HG03045 (cell line): ENCODE measurements at regions not wholly inside any gene's neighbourhood (a gene's known extent, or its start where the extent isn't known, plus 50 kb on each side); places are given as distances from the start of the nearest gene placed in this dataset.

Source experiments
- ATAC-seq: cut with Tn5 transposase; IDR thresholded peaks from one replicate; pipeline ENCODE4 v1.9.1; 2021; ENCODE audit warnings: mild to moderate bottlenecking, moderate library complexity; ENCODE audit not compliant: unreplicated experiment

- ATAC-seq: no peak
Measured at GRCh38 chr9:108139900-108140299, 650.3 kb upstream of the KLF4 start.

GRCh38 chr9:108138516-108138915 lies 648.9 kb upstream of the KLF4 start:
- ATAC-seq: no peak

GRCh38 chr9:108136656-108137055 lies 647.1 kb upstream of the KLF4 start:
- no peak for ATAC-seq

- ATAC-seq: no peak
Measured at GRCh38 chr9:108134486-108135128, 645.0 kb upstream of the KLF4 start.

- no peak for ATAC-seq
Measured at GRCh38 chr9:108133680-108134079, 644.1 kb upstream of the KLF4 start.

GRCh38 chr9:108133101-108133500 lies 643.5 kb upstream of the KLF4 start:
- ATAC-seq: no peak

GRCh38 chr9:108130905-108131304 lies 641.3 kb upstream of the KLF4 start:
- no peak for ATAC-seq

- no peak for ATAC-seq
Measured at GRCh38 chr9:108125625-108126024, 636.1 kb upstream of the KLF4 start.

GRCh38 chr9:108119530-108120113 lies 630.1 kb upstream of the KLF4 start:
- ATAC-seq: no peak

GRCh38 chr9:108117795-108118194 lies 628.2 kb upstream of the KLF4 start:
- ATAC-seq: no peak

- no peak for ATAC-seq
Measured at GRCh38 chr9:108117306-108117705, 627.7 kb upstream of the KLF4 start.

GRCh38 chr9:108113596-108113995 lies 624.0 kb upstream of the KLF4 start:
- no peak for ATAC-seq

GRCh38 chr9:108109927-108110690 lies 620.5 kb upstream of the KLF4 start:
- ATAC-seq: no peak

- no peak for ATAC-seq
Measured at GRCh38 chr9:108108852-108109448, 619.4 kb upstream of the KLF4 start.

GRCh38 chr9:108108280-108108851 lies 618.8 kb upstream of the KLF4 start:
- ATAC-seq: no peak

GRCh38 chr9:108105885-108106284 lies 616.3 kb upstream of the KLF4 start:
- ATAC-seq: no peak

GRCh38 chr9:108104991-108105390 lies 615.4 kb upstream of the KLF4 start:
- ATAC-seq: no peak

GRCh38 chr9:108103046-108103693 lies 613.6 kb upstream of the KLF4 start:
- ATAC-seq: no peak

GRCh38 chr9:108101410-108101809 lies 611.8 kb upstream of the KLF4 start:
- no peak for ATAC-seq

GRCh38 chr9:108100571-108100970 lies 611.0 kb upstream of the KLF4 start:
- no peak for ATAC-seq

- ATAC-seq: no peak
Measured at GRCh38 chr9:108099854-108100253, 610.3 kb upstream of the KLF4 start.
